ENCODE measurements at regions not wholly inside any gene's neighbourhood (a gene's known extent, or its start where the extent isn't known, plus 50 kb on each side); places are given as distances from the start of the nearest gene placed in this dataset.
"Not testable (repeated sequence)": the region's sequence is repeated elsewhere in the genome, so short reads cannot be mapped to it uniquely, and the experiment has no call there.

- Mint-ChIP-seq H3K27me3 (ENCODE audit: low read depth in 3 of 3) (peaks cover 0 to 13% (median 7%) of the 10 kb centered on the region in 3 donors), H3K4me3 (no peak overlapping the region)
Measured at GRCh38 chr10:61010863-61011262, 66.9 kb upstream of the RHOBTB1 start.

GRCh38 chr10:61003069-61003468 lies 59.1 kb upstream of the RHOBTB1 start:
- DNase-seq, H3K4me3 Mint-ChIP-seq, H3K36me3 Mint-ChIP-seq, H3K9me3 Mint-ChIP-seq, H3K27ac Mint-ChIP-seq, H3K4me1 Mint-ChIP-seq: not testable (repeated sequence)
- peaks cover 3 to 17% (median 11%) of the 10 kb centered on the region in 3 donors for H3K27me3 Mint-ChIP-seq (ENCODE audit: low read depth in 3 of 3)

More at GRCh38 chr10:61010863-61011262, 66.9 kb upstream of the RHOBTB1 start:
- H3K27ac Mint-ChIP-seq, result no peak overlapping the region
- H3K36me3 Mint-ChIP-seq, result no peaks in the 10 kb centered on the region
- no peak for DNase-seq
- H3K9me3 Mint-ChIP-seq, result peaks cover 0 to 1% (median 0%) of the 10 kb centered on the region in 6 donors
- no peaks in the 10 kb centered on the region for H3K4me1 Mint-ChIP-seq

GRCh38 chr10:61001731-61002122 lies 57.7 kb upstream of the RHOBTB1 start:
- H3K27me3 Mint-ChIP-seq (ENCODE audit: low read depth in 3 of 3), result peaks cover 3 to 15% (median 7%) of the 10 kb centered on the region in 3 donors
- H3K27ac Mint-ChIP-seq, result no peak overlapping the region
- peaks cover 0 to 4% of the 10 kb centered on the region in 2 donors for H3K4me1 Mint-ChIP-seq
- DNase-seq, result no peak
- no peaks in the 10 kb centered on the region for H3K36me3 Mint-ChIP-seq
- H3K4me3 Mint-ChIP-seq, result peak overlapping the region in 3 of 5 donors; percentile 9 to 31 (median 15)
- peaks cover 0 to 6% (median under 1%) of the 10 kb centered on the region in 6 donors for H3K9me3 Mint-ChIP-seq

- DNase-seq, result no peak
- Mint-ChIP-seq H3K4me1 (peaks cover 0 to 4% of the 10 kb centered on the region in 2 donors), H3K36me3 (no peaks in the 10 kb centered on the region), H3K4me3 (peak overlapping the region in 4 of 5 donors; percentile 15 to 43 (median 38)), H3K9me3 (peaks cover 0 to 6% (median under 1%) of the 10 kb centered on the region in 6 donors), H3K27me3 (ENCODE audit: low read depth in 3 of 3) (peaks cover 3 to 13% (median 7%) of the 10 kb centered on the region in 3 donors), H3K27ac (no peak overlapping the region)
Measured at GRCh38 chr10:61000769-61001730, 57.1 kb upstream of the RHOBTB1 start.

GRCh38 chr10:60998932-60999331 lies 54.9 kb upstream of the RHOBTB1 start:
- no peaks in the 10 kb centered on the region for H3K36me3 Mint-ChIP-seq
- DNase-seq, result no peak
- peaks cover 0 to 4% of the 10 kb centered on the region in 2 donors for H3K4me1 Mint-ChIP-seq
- no peak overlapping the region for H3K27ac Mint-ChIP-seq
- peaks cover 0 to 1% (median 0%) of the 10 kb centered on the region in 6 donors for H3K9me3 Mint-ChIP-seq
- H3K4me3 Mint-ChIP-seq, result no peak overlapping the region
- peaks cover 3 to 13% (median 3%) of the 10 kb centered on the region in 3 donors for H3K27me3 Mint-ChIP-seq (ENCODE audit: low read depth in 3 of 3)

- Mint-ChIP-seq H3K27ac (no peak overlapping the region), H3K4me1 (no peaks in the 10 kb centered on the region), H3K4me3 (no peak overlapping the region), H3K9me3 (peaks cover 0 to 2% (median 0%) of the 10 kb centered on the region in 6 donors), H3K27me3 (ENCODE audit: low read depth in 3 of 3) (peaks cover 0 to 2% (median 0%) of the 10 kb centered on the region in 3 donors), H3K36me3 (no peaks in the 10 kb centered on the region)
- no peak for DNase-seq
Measured at GRCh38 chr10:60994128-60994527, 50.1 kb upstream of the RHOBTB1 start.
